ENCODE measurements at regions not wholly inside any gene's neighbourhood (a gene's known extent, or its start where the extent isn't known, plus 50 kb on each side); places are given as distances from the start of the nearest gene placed in this dataset.

- no peak overlapping the region for H3K4me3 ChIP-seq
- 94% methylated on average over 4 of the region's 4 CpGs for WGBS, 2 donors
- DNase-seq: no peak
- no peak for TF ChIP-seq POLR2AphosphoS5 (IDR thresholded peaks at IDR 0.05)
- no peak for TF ChIP-seq POLR2A (IDR thresholded peaks at IDR 0.05)
- TF ChIP-seq EP300 (IDR thresholded peaks at IDR 0.05): no peak
- TF ChIP-seq CTCF (IDR thresholded peaks at IDR 0.05): no peak
- H3K27ac ChIP-seq: no peak overlapping the region
- intact Hi-C loops (cut with DNase I): no loop called here
- H3K27me3 ChIP-seq: no peaks in the 10 kb centered on the region
- H3K4me1 ChIP-seq: peaks cover 0 to 7% (median 0%) of the 10 kb centered on the region in 4 donors
- no peaks in the 10 kb centered on the region for H3K9me3 ChIP-seq
- no peaks in the 10 kb centered on the region for H3K36me3 ChIP-seq
Measured at GRCh38 chr9:108153416-108153815, 663.8 kb upstream of the KLF4 start.

GRCh38 chr9:108150736-108151586 is 661.4 kb upstream of the KLF4 start:
- Histone ChIP-seq H3K4me3 (no peak overlapping the region), H3K27ac (peak overlapping the region; percentile 39 to 62 (median 42)), H3K9me3 (no peaks in the 10 kb centered on the region), H3K4me1 (peaks cover 0 to 7% (median 0%) of the 10 kb centered on the region in 4 donors), H3K36me3 (no peaks in the 10 kb centered on the region), H3K27me3 (no peaks in the 10 kb centered on the region)
- intact Hi-C loops (cut with DNase I): no loop called here
- DNase-seq: peak; percentile 70
- peak; percentile 23 to 85 (median 58) for TF ChIP-seq EP300 (IDR thresholded peaks at IDR 0.05)
- peak; percentile 58 to 83 (median 68) for TF ChIP-seq POLR2AphosphoS5 (IDR thresholded peaks at IDR 0.05)
- no peak for TF ChIP-seq POLR2A (IDR thresholded peaks at IDR 0.05)
- WGBS, 2 donors: 78 to 79% methylated on average over 16 of the region's 16 CpGs

- TF ChIP-seq POLR2AphosphoS5 (IDR thresholded peaks at IDR 0.05) (no peak), EP300 (IDR thresholded peaks at IDR 0.05) (no peak), CTCF (IDR thresholded peaks at IDR 0.05) (no peak), POLR2A (IDR thresholded peaks at IDR 0.05) (no peak)
- no peaks in the 10 kb centered on the region for H3K36me3 ChIP-seq
- no peaks in the 10 kb centered on the region for H3K4me1 ChIP-seq
- intact Hi-C loops (cut with DNase I): no loop called here
- no peak overlapping the region for H3K4me3 ChIP-seq
- no peak for DNase-seq
- no peaks in the 10 kb centered on the region for H3K9me3 ChIP-seq
- H3K27me3 ChIP-seq: no peaks in the 10 kb centered on the region
- no peak overlapping the region for H3K27ac ChIP-seq
- WGBS, 2 donors: 85 to 87% methylated on average over 4 of the region's 4 CpGs
Measured at GRCh38 chr9:108149326-108149725, 659.8 kb upstream of the KLF4 start.

- H3K27me3 ChIP-seq: no peaks in the 10 kb centered on the region
- WGBS, 2 donors: 17 to 23% methylated on average over 10 of the region's 10 CpGs
- no peaks in the 10 kb centered on the region for H3K9me3 ChIP-seq
- no peak overlapping the region for H3K4me3 ChIP-seq
- no peaks in the 10 kb centered on the region for H3K36me3 ChIP-seq
- H3K27ac ChIP-seq: peak overlapping the region; percentile 77 to 92 (median 84)
- peaks cover 0 to 25% (median 24%) of the 10 kb centered on the region in 4 donors for H3K4me1 ChIP-seq
- TF ChIP-seq EP300 (IDR thresholded peaks at IDR 0.05) (peak; percentile 34 to 97 (median 85)), CTCF (IDR thresholded peaks at IDR 0.05) (peak in 1 of 4 experiments; percentile 51), POLR2AphosphoS5 (IDR thresholded peaks at IDR 0.05) (peak; percentile 73 to 94 (median 90)), POLR2A (IDR thresholded peaks at IDR 0.05) (no peak)
- intact Hi-C loops (cut with DNase I): loop anchor here (2.0 to 5.0 kb wide), 5 partner anchors 86 to 655 kb away; partner anchors contain the start of gene KLF4
- peak; percentile 97 for DNase-seq
Measured at GRCh38 chr9:108142504-108143201, 653.1 kb upstream of the KLF4 start.

GRCh38 chr9:108142142-108142503 is 652.6 kb upstream of the KLF4 start:
- no peaks in the 10 kb centered on the region for H3K36me3 ChIP-seq
- intact Hi-C loops (cut with DNase I): loop anchor here (2.0 to 5.0 kb wide), 5 partner anchors 85 to 655 kb away; partner anchors contain the start of gene KLF4
- no peak for TF ChIP-seq CTCF (IDR thresholded peaks at IDR 0.05)
- TF ChIP-seq POLR2A (IDR thresholded peaks at IDR 0.05): no peak
- TF ChIP-seq EP300 (IDR thresholded peaks at IDR 0.05): no peak
- no peak for TF ChIP-seq POLR2AphosphoS5 (IDR thresholded peaks at IDR 0.05)
- peak overlapping the region; percentile 77 to 92 (median 84) for H3K27ac ChIP-seq
- DNase-seq: no peak
- 84 to 86% methylated on average over 2 of the region's 2 CpGs for WGBS, 2 donors
- no peaks in the 10 kb centered on the region for H3K27me3 ChIP-seq
- no peaks in the 10 kb centered on the region for H3K9me3 ChIP-seq
- H3K4me1 ChIP-seq: peaks cover 0 to 25% (median 24%) of the 10 kb centered on the region in 4 donors
- H3K4me3 ChIP-seq: no peak overlapping the region
